DND-41 (cell line): ENCODE measurements at regions not wholly inside any gene's neighbourhood (a gene's known extent, or its start where the extent isn't known, plus 50 kb on each side); places are given as distances from the start of the nearest gene placed in this dataset.
"Not testable (repeated sequence)": the region's sequence is repeated elsewhere in the genome, so short reads cannot be mapped to it uniquely, and the experiment has no call there.

Experiments
- ATAC-seq: fragments of 200-7000 bp; cut with Tn5 transposase; 3 replicates; pipeline ENCODE4 v1.9.1; 2021; ENCODE audit warnings: low read depth; ENCODE audit not compliant: insufficient read depth
- DNase-seq: peaks from one replicate; pipeline ENCODE4 v3.0.0-alpha.2; 2020
- H2AFZ ChIP-seq: 2 replicates; pipeline ENCODE4 v1.6.0; 2012; ENCODE audit warnings: low read depth, low read length
- H3K27ac ChIP-seq: 2 replicates; pipeline ENCODE4 v1.5.1; 2012; ENCODE audit warnings: low read length, inconsistent platforms
- H3K27me3 ChIP-seq: fragments of 200-600 bp; sonication (generic); 2 replicates; pipeline ENCODE4 v1.6.0; 2012; ENCODE audit warnings: low read length, mild to moderate bottlenecking, inconsistent platforms; ENCODE audit not compliant: insufficient read depth, poor library complexity
- H3K36me3 ChIP-seq: 2 replicates; pipeline ENCODE4 v1.5.1; 2012; ENCODE audit warnings: low read length, inconsistent platforms; ENCODE audit not compliant: insufficient read depth
- H3K4me1 ChIP-seq: 2 replicates; pipeline ENCODE4 v1.5.1; 2012; ENCODE audit warnings: mild to moderate bottlenecking, low read length; ENCODE audit not compliant: insufficient read depth
- H3K4me2 ChIP-seq: 2 replicates; pipeline ENCODE4 v1.6.0; 2012; ENCODE audit warnings: mild to moderate bottlenecking, moderate library complexity, low read length, inconsistent platforms; ENCODE audit not compliant: insufficient read depth
- H3K4me3 ChIP-seq, 2 experiments: fragments of 200-600 bp in 1 of 2; shearing (Covaris generic) in 1 of 2; 2 replicates each; pipeline ENCODE4 v1.5.1; 2012 to 2016; ENCODE audit warnings: inconsistent platforms in 2 of 2, low read length in 2 of 2, mild to moderate bottlenecking in 2 of 2, low read depth in 1 of 2, moderate library complexity in 1 of 2
- H3K79me2 ChIP-seq: 2 replicates; pipeline ENCODE4 v1.6.0; 2012; ENCODE audit warnings: low read length, inconsistent platforms; ENCODE audit not compliant: insufficient read depth
- H3K9ac ChIP-seq: 2 replicates; pipeline ENCODE4 v1.6.0; 2012; ENCODE audit warnings: low read depth, mild to moderate bottlenecking, inconsistent platforms, low read length, moderate library complexity
- H3K9me3 ChIP-seq: 2 replicates; pipeline ENCODE4 v1.5.1; 2012; ENCODE audit warnings: low read length, moderate library complexity, mild to moderate bottlenecking, inconsistent platforms; ENCODE audit not compliant: insufficient read depth, severe bottlenecking
- H4K20me1 ChIP-seq: 2 replicates; pipeline ENCODE4 v1.6.0; 2012; ENCODE audit warnings: low read length; ENCODE audit not compliant: insufficient read depth
- EZH2 ChIP-seq: IDR thresholded peaks from 3 replicates; pipeline ENCODE4 v1.6.1; 2012; ENCODE audit warnings: borderline replicate concordance, low read depth, mild to moderate bottlenecking, moderate library complexity, low read length, inconsistent platforms; ENCODE audit not compliant: severe bottlenecking
- TF ChIP-seq, protein P1 (sequence below): IDR thresholded peaks from 2 replicates; pipeline ENCODE4 v1.5.1; 2012; ENCODE audit warnings: borderline replicate concordance, low read length, moderate library complexity, mild to moderate bottlenecking; ENCODE audit not compliant: poor library complexity, severe bottlenecking; ENCODE audit errors: extremely low read depth

DNA sequence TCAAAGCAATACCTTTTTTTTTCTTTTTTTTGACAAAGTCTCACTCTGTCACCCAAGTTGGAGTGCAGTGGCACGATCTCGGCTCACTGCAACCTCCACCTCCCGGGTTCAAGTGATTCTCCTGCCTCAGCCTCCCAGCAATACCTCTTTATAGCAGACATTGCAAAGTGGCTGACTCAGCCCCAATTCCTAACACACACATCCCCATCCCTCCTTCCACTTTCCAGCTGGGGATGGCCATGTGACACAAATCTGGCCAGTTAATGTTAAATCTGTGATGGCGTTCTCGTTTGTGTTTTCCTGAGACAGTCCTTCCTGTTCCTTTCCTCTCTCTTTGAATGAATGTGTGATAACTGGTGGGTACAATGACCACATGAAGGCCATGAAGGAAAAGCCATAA, 276.2 kb upstream of the KLF3 start:
- Histone ChIP-seq H3K4me1 (no peaks in the 10 kb centered on the region), H3K36me3 (no peaks in the 10 kb centered on the region), H3K9me3 (peaks cover 14% of the 10 kb centered on the region), H3K4me2 (no peak overlapping the region), H3K9ac (no peak overlapping the region), H4K20me1 (no peaks in the 10 kb centered on the region), H2AFZ (no peak overlapping the region), H3K79me2 (no peaks in the 10 kb centered on the region), H3K4me3 (no peak overlapping the region), H3K27me3 (peaks cover 2% of the 10 kb centered on the region), H3K27ac (no peak overlapping the region)
- no peak for TF ChIP-seq EZH2
- TF ChIP-seq, protein P1, sequence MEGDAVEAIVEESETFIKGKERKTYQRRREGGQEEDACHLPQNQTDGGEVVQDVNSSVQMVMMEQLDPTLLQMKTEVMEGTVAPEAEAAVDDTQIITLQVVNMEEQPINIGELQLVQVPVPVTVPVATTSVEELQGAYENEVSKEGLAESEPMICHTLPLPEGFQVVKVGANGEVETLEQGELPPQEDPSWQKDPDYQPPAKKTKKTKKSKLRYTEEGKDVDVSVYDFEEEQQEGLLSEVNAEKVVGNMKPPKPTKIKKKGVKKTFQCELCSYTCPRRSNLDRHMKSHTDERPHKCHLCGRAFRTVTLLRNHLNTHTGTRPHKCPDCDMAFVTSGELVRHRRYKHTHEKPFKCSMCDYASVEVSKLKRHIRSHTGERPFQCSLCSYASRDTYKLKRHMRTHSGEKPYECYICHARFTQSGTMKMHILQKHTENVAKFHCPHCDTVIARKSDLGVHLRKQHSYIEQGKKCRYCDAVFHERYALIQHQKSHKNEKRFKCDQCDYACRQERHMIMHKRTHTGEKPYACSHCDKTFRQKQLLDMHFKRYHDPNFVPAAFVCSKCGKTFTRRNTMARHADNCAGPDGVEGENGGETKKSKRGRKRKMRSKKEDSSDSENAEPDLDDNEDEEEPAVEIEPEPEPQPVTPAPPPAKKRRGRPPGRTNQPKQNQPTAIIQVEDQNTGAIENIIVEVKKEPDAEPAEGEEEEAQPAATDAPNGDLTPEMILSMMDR: no peak
- DNase-seq (no peak), ATAC-seq (no peak)

DNA sequence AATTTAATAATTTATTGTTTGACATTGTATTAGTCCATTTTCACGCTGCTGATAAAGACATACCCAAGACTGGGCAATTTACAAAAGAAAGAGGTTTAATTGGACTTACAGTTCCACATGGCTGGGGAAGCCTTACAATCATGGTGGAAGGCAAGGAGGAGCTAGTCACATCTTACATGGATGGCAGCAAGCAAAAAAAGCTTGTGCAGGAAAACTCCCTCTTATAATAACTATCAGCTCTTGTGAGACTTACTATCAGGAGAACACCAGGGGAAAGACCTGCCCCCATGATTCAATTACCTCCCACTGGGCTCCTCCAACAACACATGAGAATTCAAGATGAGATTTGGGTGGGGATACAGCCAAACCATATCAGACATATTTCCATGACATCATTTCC, 275.1 kb upstream of the KLF3 start:
- H3K27ac ChIP-seq, H3K4me1 ChIP-seq, H4K20me1 ChIP-seq, ATAC-seq, H3K79me2 ChIP-seq, H3K4me2 ChIP-seq, H3K4me3 ChIP-seq, H3K9ac ChIP-seq, H2AFZ ChIP-seq, H3K36me3 ChIP-seq, DNase-seq, H3K27me3 ChIP-seq: not testable (repeated sequence)
- peaks cover 14% of the 10 kb centered on the region for H3K9me3 ChIP-seq

GRCh38 chr4:38390969-38391545, 272.9 kb upstream of the KLF3 start:
- no peaks in the 10 kb centered on the region for H3K36me3 ChIP-seq
- no peaks in the 10 kb centered on the region for H3K4me1 ChIP-seq
- no peaks in the 10 kb centered on the region for H4K20me1 ChIP-seq
- TF ChIP-seq EZH2: no peak
- TF ChIP-seq, protein P1: no peak
- no peaks in the 10 kb centered on the region for H3K79me2 ChIP-seq
- H3K9ac ChIP-seq: no peak overlapping the region
- H3K27me3 ChIP-seq: peaks cover 2% of the 10 kb centered on the region
- DNase-seq (no peak), ATAC-seq (no peak)
- H3K4me3 ChIP-seq: no peak overlapping the region
- H3K9me3 ChIP-seq: peaks cover 14% of the 10 kb centered on the region
- no peak overlapping the region for H3K4me2 ChIP-seq
- H3K27ac ChIP-seq: no peak overlapping the region
- H2AFZ ChIP-seq: no peak overlapping the region

- Histone ChIP-seq H3K4me2 (no peak overlapping the region), H3K9ac (no peak overlapping the region), H2AFZ (no peak overlapping the region), H3K79me2 (no peaks in the 10 kb centered on the region), H3K27ac (no peak overlapping the region), H3K36me3 (no peaks in the 10 kb centered on the region), H3K4me1 (no peaks in the 10 kb centered on the region), H3K4me3 (no peak overlapping the region), H4K20me1 (no peaks in the 10 kb centered on the region), H3K9me3 (peaks cover 14% of the 10 kb centered on the region), H3K27me3 (peaks cover 2% of the 10 kb centered on the region)
- DNase-seq (no peak), ATAC-seq (no peak)
- TF ChIP-seq, protein P1: no peak
- no peak for TF ChIP-seq EZH2
These were observed 271.7 kb upstream of the KLF3 start for GRCh38 chr4:38392223-38392855.
